GM12891 (cell line): ENCODE measurements at regions not wholly inside any gene's neighbourhood (a gene's known extent, or its start where the extent isn't known, plus 50 kb on each side); places are given as distances from the start of the nearest gene placed in this dataset.
A peak's percentile ranks its signal among the peaks of the same experiment; 100 is the strongest.

Experiments
- DNase-seq: peaks from one replicate; pipeline ENCODE4 v3.0.0; 2011; ENCODE audit warnings: low spot score; ENCODE audit not compliant: insufficient read length
- FAIRE-seq: peaks from 2 replicates; lab custom pipeline; 2011; peaks lifted over from hg19 to GRCh38; lab: Jason Lieb, UNC
- PAX5 ChIP-seq: IDR thresholded peaks from 2 replicates; pipeline ENCODE4 v1.6.1; 2011; ENCODE audit warnings: low read length, moderate library complexity, mild to moderate bottlenecking; ENCODE audit not compliant: insufficient read depth, severe bottlenecking
- POLR2A ChIP-seq: IDR thresholded peaks from 2 replicates; pipeline ENCODE4 v1.6.1; 2011; ENCODE audit warnings: low read depth, low read length, control low read depth
- POLR2AphosphoS5 ChIP-seq: IDR thresholded peaks from 2 replicates; pipeline ENCODE4 v1.6.1; 2011; ENCODE audit warnings: low read depth, low read length, control low read depth
- POU2F2 ChIP-seq: IDR thresholded peaks from 2 replicates; pipeline ENCODE4 v1.6.1; 2011; ENCODE audit warnings: low read depth, mild to moderate bottlenecking, control low read depth, low read length, moderate library complexity
- SPI1 ChIP-seq: IDR thresholded peaks from 2 replicates; pipeline ENCODE4 v1.6.1; 2011; ENCODE audit warnings: low read depth, low read length, control low read depth
- TAF1 ChIP-seq: IDR thresholded peaks from 2 replicates; pipeline ENCODE4 v1.6.1; 2011; ENCODE audit warnings: low read depth, low read length, control low read depth

DNA sequence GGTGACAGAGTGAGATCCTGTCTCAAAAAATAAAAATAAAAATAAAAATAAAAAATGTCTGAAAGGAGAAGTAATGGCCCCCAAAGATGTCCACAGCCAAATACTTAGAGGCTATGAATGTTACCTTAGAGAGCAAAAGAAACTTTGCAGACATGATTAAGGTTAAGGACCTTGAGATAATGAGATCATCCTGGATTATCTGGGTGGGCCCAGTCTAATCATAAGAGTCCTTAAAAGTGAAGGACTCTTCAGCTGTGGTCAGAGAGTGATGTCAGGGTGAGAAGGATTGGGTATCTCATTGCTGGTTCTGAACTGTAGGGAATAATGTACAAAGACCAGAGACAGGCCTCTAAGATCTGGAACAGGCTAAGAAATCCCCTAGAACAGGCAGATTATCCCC lies 84.9 kb upstream of the POU1F1 start:
- no peak for TF ChIP-seq SPI1
- TF ChIP-seq POLR2AphosphoS5 = no peak
- no peak for TF ChIP-seq PAX5
- no peak for TF ChIP-seq TAF1
- TF ChIP-seq POU2F2 = no peak
- TF ChIP-seq POLR2A = no peak
- FAIRE-seq (no peak), DNase-seq (no peak)

DNA sequence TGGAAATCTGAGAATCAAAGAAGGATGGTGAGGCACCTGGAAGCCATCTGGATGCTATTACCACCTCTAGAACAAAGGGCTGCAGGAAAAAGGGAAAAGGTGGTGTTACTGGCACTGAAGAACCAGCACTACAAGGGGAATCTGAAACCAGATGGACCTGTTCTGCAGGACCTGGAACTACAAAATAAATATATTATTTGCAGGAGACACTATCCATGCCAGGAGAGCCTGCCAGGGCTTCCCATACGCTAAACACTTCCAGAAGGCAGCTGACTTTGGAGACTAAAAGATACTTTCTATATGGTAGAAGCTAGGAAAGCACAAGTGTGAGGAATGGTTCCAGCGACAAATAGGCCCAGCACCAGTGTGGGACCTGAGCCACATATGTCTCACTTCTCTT lies 83.4 kb upstream of the POU1F1 start:
- TF ChIP-seq PAX5 (no peak), SPI1 (no peak), POLR2AphosphoS5 (no peak), POLR2A (no peak), TAF1 (no peak), POU2F2 (no peak)
- no peak for DNase-seq
- FAIRE-seq = no peak

DNA sequence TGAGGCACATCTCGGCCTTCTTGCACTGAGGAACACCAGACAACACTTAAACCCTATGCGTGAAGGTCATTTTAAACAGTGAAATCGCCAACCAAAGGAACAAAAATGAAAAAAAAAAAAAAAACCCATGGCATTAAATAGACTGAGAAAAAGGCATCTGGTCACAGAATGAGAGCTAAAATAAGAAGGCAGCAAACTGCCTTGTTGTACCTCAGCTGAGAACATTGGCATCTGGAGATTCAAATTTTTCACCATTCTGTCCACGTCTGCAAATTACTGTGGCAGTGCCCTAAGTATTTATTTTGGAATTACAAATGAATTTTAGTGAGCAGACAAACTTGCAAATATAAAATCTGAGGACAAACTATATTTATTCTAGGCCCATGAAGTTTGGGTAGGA lies 82.6 kb upstream of the POU1F1 start:
- TF ChIP-seq POU2F2 (no peak), SPI1 (no peak), POLR2A (no peak), POLR2AphosphoS5 (no peak), TAF1 (no peak), PAX5 (no peak)
- FAIRE-seq = no peak
- DNase-seq = no peak

DNA sequence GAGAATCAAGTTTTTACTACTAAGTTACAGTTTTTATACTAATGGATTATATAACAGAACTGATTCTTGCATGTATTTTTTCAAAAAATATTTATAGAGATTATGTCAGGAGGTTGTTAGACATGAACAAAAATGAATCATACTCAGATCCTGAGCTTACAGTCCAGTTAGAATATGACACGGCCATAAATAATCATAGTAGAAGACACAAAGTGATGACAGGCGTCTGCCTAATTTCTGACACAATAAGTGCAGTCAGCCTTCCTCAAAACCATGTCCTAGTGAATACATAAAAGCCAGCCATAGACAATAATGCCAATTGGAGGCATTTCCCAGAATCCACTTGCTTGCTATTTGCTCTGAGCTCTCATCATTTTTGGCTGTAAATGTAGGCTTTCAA lies 81.7 kb upstream of the POU1F1 start:
- no peak for FAIRE-seq

DNA sequence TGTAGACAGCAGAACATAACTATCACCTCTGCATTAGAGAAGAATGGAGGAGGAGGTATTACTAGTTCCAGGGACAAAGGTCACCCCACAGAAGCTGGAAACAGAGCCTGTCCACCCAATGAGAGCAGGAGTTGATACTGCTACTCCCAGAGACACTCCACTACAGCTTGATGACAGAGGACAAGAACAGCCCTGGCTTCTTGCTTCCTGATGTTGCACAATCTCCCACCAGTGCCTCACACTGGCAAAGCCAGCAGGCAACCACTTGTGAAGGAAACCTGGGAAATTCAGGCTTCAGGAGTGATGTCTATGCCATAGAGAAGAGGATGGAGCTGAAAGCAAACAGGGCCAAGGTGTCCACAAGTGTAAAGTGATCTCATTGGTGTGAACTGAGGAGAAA lies 78.0 kb upstream of the POU1F1 start:
- no peak for FAIRE-seq
- no peak for TF ChIP-seq SPI1
- no peak for TF ChIP-seq POLR2AphosphoS5
- no peak for TF ChIP-seq POU2F2
- no peak for TF ChIP-seq PAX5
- TF ChIP-seq POLR2A = no peak
- TF ChIP-seq TAF1 = no peak
- no peak for DNase-seq

More for the DNA sequence above, 81.7 kb upstream of the POU1F1 start:
- TF ChIP-seq POU2F2 (no peak), POLR2A (no peak), POLR2AphosphoS5 (no peak), TAF1 (no peak)
- no peak for DNase-seq

DNA sequence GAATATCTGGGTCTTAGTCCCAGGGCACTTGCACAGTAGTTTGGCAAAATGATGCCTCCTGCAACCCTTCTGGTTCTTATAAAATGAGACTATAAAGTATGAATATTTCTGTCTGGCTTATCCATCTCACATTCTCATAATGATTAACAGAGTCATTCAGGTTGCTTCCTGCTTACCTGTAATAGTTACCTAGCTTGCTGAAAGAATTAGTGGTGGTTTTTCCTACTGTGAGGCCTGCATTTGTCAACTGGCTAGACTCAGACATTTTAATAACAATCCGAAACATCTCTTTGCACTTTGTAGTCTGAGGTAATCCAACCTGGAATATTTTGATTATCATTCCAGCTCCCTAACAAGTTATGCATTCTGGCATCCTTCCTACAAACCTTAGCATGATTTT lies 75.6 kb upstream of the POU1F1 start:
- no peak for FAIRE-seq
- no peak for DNase-seq
- TF ChIP-seq POU2F2 = no peak
- no peak for TF ChIP-seq POLR2A
- TF ChIP-seq PAX5 = no peak
- TF ChIP-seq SPI1 = no peak
- TF ChIP-seq POLR2AphosphoS5 = no peak
- no peak for TF ChIP-seq TAF1

DNA sequence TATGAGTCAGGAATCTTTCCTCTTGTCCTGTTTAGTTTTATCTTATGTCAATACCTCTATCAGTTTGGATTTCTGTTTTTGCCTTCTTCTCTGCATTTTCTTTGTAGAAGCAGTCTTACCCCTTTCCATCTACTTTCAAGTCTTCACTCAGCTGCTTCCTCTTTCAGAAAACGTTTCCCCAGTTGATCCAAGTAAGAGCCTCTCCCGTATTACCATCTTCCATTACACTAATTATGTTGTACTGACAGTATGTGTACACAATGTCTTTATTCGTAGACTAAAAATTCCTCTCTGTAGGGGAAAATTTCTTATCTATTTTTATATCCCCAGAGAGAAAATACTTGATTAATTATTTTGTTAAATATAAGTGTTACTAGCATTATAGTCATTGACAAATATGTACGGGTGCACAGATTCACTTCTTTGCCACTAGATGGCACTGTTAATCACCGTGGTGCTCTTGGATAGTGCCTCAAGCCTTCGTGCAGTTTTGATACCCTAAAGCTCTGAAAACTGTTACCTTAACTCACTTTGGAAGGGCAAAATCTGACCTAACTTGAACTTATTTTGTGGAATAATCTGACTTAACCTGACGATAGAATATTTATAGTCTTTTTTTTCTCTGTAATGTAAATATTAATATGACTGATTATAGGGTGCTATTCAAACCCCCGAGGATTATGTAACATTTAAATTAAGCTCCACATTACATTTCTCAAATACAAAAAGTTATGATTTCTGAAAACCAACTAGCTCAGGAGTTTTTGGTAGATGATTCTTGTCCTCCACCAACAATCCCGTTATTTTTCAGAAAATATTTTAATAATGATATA lies 74.2 kb upstream of the POU1F1 start:
- TF ChIP-seq PAX5 (no peak), POLR2A (no peak), POU2F2 (no peak), POLR2AphosphoS5 (no peak), SPI1 (no peak), TAF1 (no peak)
- DNase-seq (peak; percentile 11), FAIRE-seq (peak; percentile 57)

DNA sequence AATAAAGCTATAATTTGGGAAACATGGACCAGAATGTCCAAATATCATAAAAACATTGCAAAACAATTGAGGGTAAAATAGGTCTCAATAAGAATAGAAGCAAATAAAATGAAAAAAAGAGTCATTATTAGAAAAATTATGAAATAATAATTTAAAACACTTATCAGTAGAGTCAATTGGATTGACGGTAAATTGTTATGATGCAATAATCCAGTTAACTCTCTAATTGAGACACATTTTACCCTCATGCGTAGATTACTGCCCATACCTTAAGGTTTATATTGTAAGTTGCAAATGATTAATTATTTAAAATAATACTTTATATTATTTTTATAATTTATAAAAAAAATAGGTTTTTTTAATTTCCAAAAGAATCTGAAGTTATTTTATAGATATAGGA lies 73.4 kb upstream of the POU1F1 start:
- FAIRE-seq (no peak), DNase-seq (no peak)
- TF ChIP-seq PAX5 (no peak), POLR2AphosphoS5 (no peak), SPI1 (no peak), POLR2A (no peak), TAF1 (no peak), POU2F2 (no peak)

DNA sequence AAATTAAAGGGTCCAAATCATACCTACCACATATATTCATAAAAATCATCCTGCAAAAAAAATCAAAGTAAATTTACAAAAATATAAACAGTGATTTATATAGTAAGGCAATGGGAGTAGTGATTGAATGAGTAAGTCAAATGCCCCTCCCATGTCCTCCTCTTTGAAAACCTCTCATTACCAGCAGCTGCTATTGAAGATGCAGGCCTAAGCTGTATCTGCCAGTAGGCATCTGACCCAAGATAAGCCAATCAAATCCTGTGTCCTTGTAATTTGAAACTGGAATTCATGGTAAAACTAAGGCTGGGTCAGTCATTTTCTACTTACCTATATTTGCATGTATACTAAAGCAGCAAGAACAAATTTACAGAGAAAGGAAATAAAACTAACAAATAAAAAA lies 60.4 kb upstream of the POU1F1 start:
- no peak for FAIRE-seq
- no peak for TF ChIP-seq POLR2AphosphoS5
- TF ChIP-seq POLR2A = no peak
- TF ChIP-seq TAF1 = no peak
- no peak for TF ChIP-seq POU2F2
- TF ChIP-seq SPI1 = no peak
- no peak for TF ChIP-seq PAX5
- no peak for DNase-seq
